ENCODE measurements at regions not wholly inside any gene's neighbourhood (a gene's known extent, or its start where the extent isn't known, plus 50 kb on each side); places are given as distances from the start of the nearest gene placed in this dataset.

- peaks cover 2% of the 10 kb centered on the region for H3K9me3 Mint-ChIP-seq
- no peak overlapping the region for H3K4me3 ChIP-seq (ENCODE audit: low read length)
- peaks cover 5% of the 10 kb centered on the region for H3K36me3 Mint-ChIP-seq (ENCODE audit: low read depth)
- no peaks in the 10 kb centered on the region for H3K27me3 ChIP-seq (ENCODE audit: control insufficient read depth, insufficient read depth, low read length, poor library complexity, severe bottlenecking)
- no peaks in the 10 kb centered on the region for H3K27me3 Mint-ChIP-seq (ENCODE audit: insufficient read depth)
- 95% methylated on average over 2 of the region's 2 CpGs; no CpG with 5 or more reads in 1 of the 2 experiments for WGBS, 2 experiments (ENCODE audit: insufficient coverage in 1 of 2, insufficient read length in 1 of 2)
- H3K9me3 ChIP-seq (ENCODE audit: control insufficient read depth, low read length): no peaks in the 10 kb centered on the region
- H3K36me3 ChIP-seq (ENCODE audit: control insufficient read depth, insufficient read depth, low read length): no peaks in the 10 kb centered on the region
- peaks cover 7% of the 10 kb centered on the region for H3K4me1 Mint-ChIP-seq
- TF ChIP-seq CTCF (conservative IDR thresholded peaks at IDR 0.05): no peak
- no peak overlapping the region for H3K27ac ChIP-seq (ENCODE audit: low read depth, low read length)
- no peak overlapping the region for H3K9ac ChIP-seq (ENCODE audit: extremely low read depth, low read length, poor library complexity, severe bottlenecking)
- H3K27ac Mint-ChIP-seq: no peak overlapping the region
- H3K4me1 ChIP-seq (ENCODE audit: control insufficient read depth, insufficient read depth, low read length): no peaks in the 10 kb centered on the region
- H3K4me3 Mint-ChIP-seq: no peak overlapping the region
- DNase-seq: no peak
These were observed 87.5 kb upstream of the RIOK3 start for GRCh38 chr18:23365602-23366001.

GRCh38 chr18:23369266-23369665 lies 83.8 kb upstream of the RIOK3 start:
- H3K4me1 ChIP-seq (ENCODE audit: control insufficient read depth, insufficient read depth, low read length): no peaks in the 10 kb centered on the region
- Mint-ChIP-seq H3K4me3 (no peak overlapping the region), H3K27me3 (ENCODE audit: insufficient read depth) (no peaks in the 10 kb centered on the region), H3K27ac (no peak overlapping the region), H3K36me3 (ENCODE audit: low read depth) (peaks cover 3% of the 10 kb centered on the region), H3K9me3 (no peaks in the 10 kb centered on the region), H3K4me1 (peaks cover 11% of the 10 kb centered on the region)
- no peaks in the 10 kb centered on the region for H3K36me3 ChIP-seq (ENCODE audit: control insufficient read depth, insufficient read depth, low read length)
- no peak for TF ChIP-seq CTCF (conservative IDR thresholded peaks at IDR 0.05)
- H3K9me3 ChIP-seq (ENCODE audit: control insufficient read depth, low read length): no peaks in the 10 kb centered on the region
- no peak overlapping the region for H3K4me3 ChIP-seq (ENCODE audit: low read length)
- 89 to 90% methylated on average over 2 to 3 of the region's 3 CpGs for WGBS, 2 experiments (ENCODE audit: insufficient coverage in 1 of 2, insufficient read length in 1 of 2)
- H3K27ac ChIP-seq (ENCODE audit: low read depth, low read length): peak overlapping the region; percentile 68
- no peak overlapping the region for H3K9ac ChIP-seq (ENCODE audit: extremely low read depth, low read length, poor library complexity, severe bottlenecking)
- DNase-seq: no peak
- H3K27me3 ChIP-seq (ENCODE audit: control insufficient read depth, insufficient read depth, low read length, poor library complexity, severe bottlenecking): no peaks in the 10 kb centered on the region

- Histone ChIP-seq H3K9ac (ENCODE audit: extremely low read depth, low read length, poor library complexity, severe bottlenecking) (no peak overlapping the region), H3K27ac (ENCODE audit: low read depth, low read length) (no peak overlapping the region), H3K4me1 (ENCODE audit: control insufficient read depth, insufficient read depth, low read length) (no peaks in the 10 kb centered on the region), H3K27me3 (ENCODE audit: control insufficient read depth, insufficient read depth, low read length, poor library complexity, severe bottlenecking) (no peaks in the 10 kb centered on the region), H3K4me3 (ENCODE audit: low read length) (no peak overlapping the region), H3K9me3 (ENCODE audit: control insufficient read depth, low read length) (no peaks in the 10 kb centered on the region), H3K36me3 (ENCODE audit: control insufficient read depth, insufficient read depth, low read length) (no peaks in the 10 kb centered on the region)
- H3K4me1 Mint-ChIP-seq: peaks cover 10% of the 10 kb centered on the region
- peaks cover 3% of the 10 kb centered on the region for H3K36me3 Mint-ChIP-seq (ENCODE audit: low read depth)
- no peak overlapping the region for H3K27ac Mint-ChIP-seq
- TF ChIP-seq CTCF (conservative IDR thresholded peaks at IDR 0.05): no peak
- H3K27me3 Mint-ChIP-seq (ENCODE audit: insufficient read depth): no peaks in the 10 kb centered on the region
- peak; percentile 65 for DNase-seq
- H3K9me3 Mint-ChIP-seq: no peaks in the 10 kb centered on the region
- no peak overlapping the region for H3K4me3 Mint-ChIP-seq
- WGBS, 2 experiments (ENCODE audit: insufficient coverage in 1 of 2, insufficient read length in 1 of 2): 85% methylated on average over 3 of the region's 3 CpGs
These were observed 79.5 kb upstream of the RIOK3 start for GRCh38 chr18:23373570-23373969.
